Lower leg skin (tissue), 3 donors: ENCODE measurements at regions not wholly inside any gene's neighbourhood (a gene's known extent, or its start where the extent isn't known, plus 50 kb on each side); places are given as distances from the start of the nearest gene placed in this dataset.

Source experiments
- CTCF ChIP-seq, 3 donors: fragments of 450-650 bp; IDR thresholded peaks; one replicate each; pipeline ENCODE4 v1.5.1; 2016; ENCODE audit warnings: antibody characterized with exemption in 3 of 3, mild to moderate bottlenecking in 3 of 3, moderate library complexity in 2 of 3
- POLR2A ChIP-seq, 2 donors: fragments of 450-650 bp; IDR thresholded peaks; one replicate each; pipeline ENCODE4 v1.6.1; 2016 to 2017; ENCODE audit warnings: antibody characterized with exemption in 2 of 2, mild to moderate bottlenecking in 1 of 2, moderate library complexity in 1 of 2

GRCh38 chr13:34591129-34591528 is 350.9 kb upstream of the NBEA start:
- no peak for TF ChIP-seq CTCF (IDR thresholded peaks at IDR 0.05)
- TF ChIP-seq POLR2A (IDR thresholded peaks at IDR 0.05), result no peak
